Nephron (organoid): ENCODE measurements at regions not wholly inside any gene's neighbourhood (a gene's known extent, or its start where the extent isn't known, plus 50 kb on each side); places are given as distances from the start of the nearest gene placed in this dataset.

Experiments
- H3K27ac Mint-ChIP-seq, 3 experiments: 2 replicates each; pipeline ENCODE4 v1.8.0; 2020; ENCODE audit warnings: mixed read lengths in 3 of 3, mild to moderate bottlenecking in 2 of 3, moderate library complexity in 1 of 3
- H3K27me3 Mint-ChIP-seq: 2 replicates; pipeline ENCODE4 v1.8.0; 2021; ENCODE audit warnings: low read depth, mild to moderate bottlenecking, moderate library complexity, mixed read lengths
- H3K36me3 Mint-ChIP-seq: 2 replicates; pipeline ENCODE4 v1.8.0; 2020; ENCODE audit warnings: low read depth, mixed read lengths
- H3K4me1 Mint-ChIP-seq: 2 replicates; pipeline ENCODE4 v1.8.0; 2020; ENCODE audit warnings: mixed read lengths
- H3K4me3 Mint-ChIP-seq, 3 experiments: 2 replicates each; pipeline ENCODE4 v1.8.0; 2020; ENCODE audit warnings: mild to moderate bottlenecking in 3 of 3, mixed read lengths in 3 of 3, moderate library complexity in 2 of 3
- H3K9me3 Mint-ChIP-seq: 2 replicates; pipeline ENCODE4 v1.8.0; 2020; ENCODE audit warnings: mixed read lengths
- TF ChIP-seq, protein P1 (sequence below), 3 experiments: fragments of 200-600 bp; sonication (generic); IDR thresholded peaks; one replicate each; pipeline ENCODE4 v1.5.0; 2021; ENCODE audit warnings: antibody characterized with exemption in 3 of 3; ENCODE audit not compliant: unreplicated experiment in 3 of 3

- Mint-ChIP-seq H3K36me3 (no peaks in the 10 kb centered on the region), H3K27me3 (peaks cover 30% of the 10 kb centered on the region), H3K9me3 (no peaks in the 10 kb centered on the region), H3K4me3 (no peak overlapping the region), H3K27ac (no peak overlapping the region), H3K4me1 (peaks cover 67% of the 10 kb centered on the region)
- TF ChIP-seq, protein P1, sequence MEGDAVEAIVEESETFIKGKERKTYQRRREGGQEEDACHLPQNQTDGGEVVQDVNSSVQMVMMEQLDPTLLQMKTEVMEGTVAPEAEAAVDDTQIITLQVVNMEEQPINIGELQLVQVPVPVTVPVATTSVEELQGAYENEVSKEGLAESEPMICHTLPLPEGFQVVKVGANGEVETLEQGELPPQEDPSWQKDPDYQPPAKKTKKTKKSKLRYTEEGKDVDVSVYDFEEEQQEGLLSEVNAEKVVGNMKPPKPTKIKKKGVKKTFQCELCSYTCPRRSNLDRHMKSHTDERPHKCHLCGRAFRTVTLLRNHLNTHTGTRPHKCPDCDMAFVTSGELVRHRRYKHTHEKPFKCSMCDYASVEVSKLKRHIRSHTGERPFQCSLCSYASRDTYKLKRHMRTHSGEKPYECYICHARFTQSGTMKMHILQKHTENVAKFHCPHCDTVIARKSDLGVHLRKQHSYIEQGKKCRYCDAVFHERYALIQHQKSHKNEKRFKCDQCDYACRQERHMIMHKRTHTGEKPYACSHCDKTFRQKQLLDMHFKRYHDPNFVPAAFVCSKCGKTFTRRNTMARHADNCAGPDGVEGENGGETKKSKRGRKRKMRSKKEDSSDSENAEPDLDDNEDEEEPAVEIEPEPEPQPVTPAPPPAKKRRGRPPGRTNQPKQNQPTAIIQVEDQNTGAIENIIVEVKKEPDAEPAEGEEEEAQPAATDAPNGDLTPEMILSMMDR (IDR thresholded peaks at IDR 0.05; ENCODE audit: unreplicated experiment in 3 of 3), result no peak
These were observed 112.4 kb upstream of the ZMIZ1 start for GRCh38 chr10:78956391-78956790.

- peaks cover 37% of the 10 kb centered on the region for H3K27me3 Mint-ChIP-seq
- no peaks in the 10 kb centered on the region for H3K36me3 Mint-ChIP-seq
- TF ChIP-seq, protein P1 (IDR thresholded peaks at IDR 0.05; ENCODE audit: unreplicated experiment in 3 of 3), result no peak
- peak overlapping the region in 1 of 3 experiments; percentile 14 for H3K27ac Mint-ChIP-seq
- H3K9me3 Mint-ChIP-seq, result no peaks in the 10 kb centered on the region
- H3K4me3 Mint-ChIP-seq, result no peak overlapping the region
- H3K4me1 Mint-ChIP-seq, result peaks cover 62% of the 10 kb centered on the region
These were observed 111.2 kb upstream of the ZMIZ1 start for GRCh38 chr10:78957471-78958039.

DNA sequence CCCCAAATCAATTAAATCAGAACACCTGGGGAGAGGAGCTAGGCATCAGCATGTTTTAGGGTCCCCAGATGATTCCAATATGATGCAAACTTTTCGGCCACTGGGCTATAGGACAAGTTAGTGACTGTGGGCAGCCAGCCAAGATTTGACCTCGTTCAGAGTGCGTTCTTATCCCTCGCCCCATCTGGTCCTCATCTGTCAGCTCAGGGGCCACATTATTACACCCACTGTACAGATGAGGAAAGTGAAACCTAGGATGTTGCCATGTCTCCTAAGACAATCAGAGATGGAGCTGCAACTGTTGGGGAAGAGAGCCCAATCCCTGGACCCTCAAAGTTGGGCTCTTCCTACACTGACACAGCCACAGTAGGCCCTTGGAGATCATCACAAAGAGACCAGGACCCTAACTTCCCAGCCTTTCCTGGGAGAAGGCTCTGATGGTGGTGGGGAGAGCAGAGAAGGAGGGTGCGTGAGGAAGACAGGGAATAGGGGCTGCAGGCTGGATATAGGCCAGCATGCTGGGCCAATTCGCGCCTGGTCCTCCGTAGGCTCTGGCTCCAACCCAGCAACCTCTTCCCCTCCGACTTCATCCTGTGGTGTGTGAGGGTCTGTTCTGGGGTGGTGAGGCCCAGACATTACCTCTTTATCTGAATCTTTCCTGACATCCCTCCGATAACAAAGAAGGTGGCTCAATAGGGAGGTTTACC lies 109.4 kb upstream of the ZMIZ1 start:
- Mint-ChIP-seq H3K4me1 (peaks cover 47% of the 10 kb centered on the region), H3K27ac (peak overlapping the region; percentile 32 to 91 (median 38)), H3K9me3 (no peaks in the 10 kb centered on the region)

DNA sequence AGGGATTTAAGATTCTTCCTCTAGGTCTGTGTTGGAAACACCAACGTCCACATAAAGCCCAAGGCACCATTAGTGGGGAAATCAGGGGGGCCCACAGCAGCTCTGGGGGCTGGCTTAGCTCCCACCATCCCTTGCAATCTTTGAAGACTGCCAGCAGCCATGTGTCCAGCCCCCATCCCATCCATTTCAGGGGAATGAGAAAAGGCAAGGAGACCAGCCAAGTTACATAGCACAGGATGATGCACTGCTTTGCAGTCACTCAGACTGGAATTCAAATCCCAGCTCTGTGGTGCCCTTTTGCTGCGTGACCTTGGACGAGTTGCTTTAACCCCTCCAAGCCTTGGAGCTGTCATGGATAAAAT lies 108.9 kb upstream of the ZMIZ1 start:
- peaks cover 49% of the 10 kb centered on the region for H3K4me1 Mint-ChIP-seq
- H3K36me3 Mint-ChIP-seq, result no peaks in the 10 kb centered on the region
- H3K27me3 Mint-ChIP-seq, result peaks cover 28% of the 10 kb centered on the region
- H3K27ac Mint-ChIP-seq, result peak overlapping the region; percentile 32 to 91 (median 38)
- no peak overlapping the region for H3K4me3 Mint-ChIP-seq
- TF ChIP-seq, protein P1 (IDR thresholded peaks at IDR 0.05; ENCODE audit: unreplicated experiment in 3 of 3), result no peak
- no peaks in the 10 kb centered on the region for H3K9me3 Mint-ChIP-seq

More for the DNA sequence above, 109.4 kb upstream of the ZMIZ1 start:
- Mint-ChIP-seq H3K36me3 (no peaks in the 10 kb centered on the region), H3K27me3 (peaks cover 31% of the 10 kb centered on the region), H3K4me3 (no peak overlapping the region)
- TF ChIP-seq, protein P1 (IDR thresholded peaks at IDR 0.05; ENCODE audit: unreplicated experiment in 3 of 3), result no peak

DNA sequence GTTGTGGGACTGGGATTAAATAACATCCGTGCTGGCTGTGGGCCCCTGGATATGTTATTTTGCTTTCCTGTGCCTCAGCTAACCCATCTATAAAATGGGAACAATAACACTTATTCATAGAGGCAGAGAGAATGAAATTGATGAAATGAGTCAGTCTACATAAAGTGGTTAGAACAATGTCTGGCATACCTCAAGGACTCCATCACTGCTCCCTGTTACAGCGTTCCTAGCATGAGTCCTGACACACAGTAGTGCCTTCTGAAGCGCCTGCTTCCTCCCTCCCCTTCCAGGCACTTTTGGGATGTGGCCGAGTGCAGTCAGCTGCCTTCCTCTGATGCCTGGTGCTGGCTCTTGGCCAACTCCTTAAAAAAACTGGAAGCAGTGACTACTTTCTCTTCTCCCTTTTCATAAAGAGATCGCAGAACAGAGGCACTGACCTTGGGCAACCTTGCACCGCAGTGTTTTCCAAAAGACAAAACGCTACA lies 108.4 kb upstream of the ZMIZ1 start:
- peaks cover 28% of the 10 kb centered on the region for H3K27me3 Mint-ChIP-seq
- no peaks in the 10 kb centered on the region for H3K36me3 Mint-ChIP-seq
- H3K4me3 Mint-ChIP-seq, result no peak overlapping the region
- H3K4me1 Mint-ChIP-seq, result peaks cover 50% of the 10 kb centered on the region
- no peaks in the 10 kb centered on the region for H3K9me3 Mint-ChIP-seq
- H3K27ac Mint-ChIP-seq, result peak overlapping the region in 2 of 3 experiments; percentile 36 to 91
- TF ChIP-seq, protein P1 (IDR thresholded peaks at IDR 0.05; ENCODE audit: unreplicated experiment in 3 of 3), result no peak
